ENCODE measurements at regions not wholly inside any gene's neighbourhood (a gene's known extent, or its start where the extent isn't known, plus 50 kb on each side); places are given as distances from the start of the nearest gene placed in this dataset.

DNA sequence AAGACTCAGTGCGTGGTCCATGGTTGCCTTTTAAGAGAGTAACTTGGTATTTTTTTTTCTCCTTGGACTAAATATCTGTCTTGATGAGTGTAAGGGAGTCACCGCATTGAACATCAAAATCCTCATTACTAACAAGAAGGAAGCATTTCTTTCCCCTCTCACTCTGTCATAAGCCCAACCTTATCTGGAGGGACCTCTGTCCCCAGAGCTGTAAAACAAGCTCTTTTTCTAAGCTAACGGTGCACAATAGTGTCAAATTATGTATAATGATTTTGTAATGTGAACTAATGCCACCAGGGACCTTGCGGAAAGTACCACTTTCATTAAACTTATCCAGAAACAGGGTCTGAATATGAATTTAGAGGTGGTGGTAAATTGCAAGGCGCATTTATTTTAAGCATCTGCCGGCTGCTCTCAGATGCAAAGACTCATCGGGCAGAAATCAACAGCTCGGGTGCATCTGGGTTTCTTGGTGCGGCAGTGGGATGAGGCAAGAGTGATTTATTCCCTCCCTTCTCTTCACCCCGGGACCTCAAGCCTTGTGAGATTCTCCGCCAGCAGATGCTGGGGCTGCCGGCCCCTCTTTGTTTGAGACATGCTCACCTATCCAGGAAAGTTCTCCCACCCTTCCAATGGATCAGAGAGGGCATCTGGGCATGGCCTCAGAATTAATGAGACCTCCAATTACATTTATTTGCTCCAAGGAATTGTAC lies 95.2 kb upstream of the IRX3 start:
- ChIA-PET POLR2A (no interaction called here), CTCF (no interaction called here)
- in situ Hi-C loops (cut with HindIII; ENCODE audit: low pct_unique_long_range_greater_than_20kb, low sequenced_read_pairs), result no loop called here
- intact Hi-C loops (cut with micrococcal nuclease; ENCODE audit: unreplicated experiment), result no loop called here
- Histone ChIP-seq H3K9me3 (ENCODE audit: control insufficient read depth, insufficient read depth, low read depth, low read length) (no peaks in the 10 kb centered on the region), H3K4me3 (ENCODE audit: low read depth in 2 of 2, low read length in 2 of 2) (no peak overlapping the region), H3K27me3 (ENCODE audit: control insufficient read depth, insufficient read depth, low read length) (no peaks in the 10 kb centered on the region), H3K36me3 (ENCODE audit: control insufficient read depth, insufficient read depth, low read length) (no peaks in the 10 kb centered on the region), H3K4me1 (ENCODE audit: control insufficient read depth, insufficient read depth, low read length) (no peaks in the 10 kb centered on the region), H3K27ac (ENCODE audit: low read length) (no peak overlapping the region)
- no TSS peak for BruUV-seq (replicated peaks)
- ATAC-seq (no peak), DNase-seq (ENCODE audit: low read depth, low spot score) (no peak)
- TF ChIP-seq REST (IDR thresholded peaks at IDR 0.05; ENCODE audit: insufficient read depth in 1 of 2, low read depth in 2 of 2, low read length in 1 of 2) (no peak), SIN3A (IDR thresholded peaks at IDR 0.05; ENCODE audit: borderline replicate concordance, insufficient read depth, low read depth, low read length) (no peak), POLR2AphosphoS5 (IDR thresholded peaks at IDR 0.05; ENCODE audit: low read depth, low read length) (no peak), TCF7L2 (IDR thresholded peaks at IDR 0.05; ENCODE audit: low read depth, low read length) (no peak)
- TF ChIP-seq, protein P1, sequence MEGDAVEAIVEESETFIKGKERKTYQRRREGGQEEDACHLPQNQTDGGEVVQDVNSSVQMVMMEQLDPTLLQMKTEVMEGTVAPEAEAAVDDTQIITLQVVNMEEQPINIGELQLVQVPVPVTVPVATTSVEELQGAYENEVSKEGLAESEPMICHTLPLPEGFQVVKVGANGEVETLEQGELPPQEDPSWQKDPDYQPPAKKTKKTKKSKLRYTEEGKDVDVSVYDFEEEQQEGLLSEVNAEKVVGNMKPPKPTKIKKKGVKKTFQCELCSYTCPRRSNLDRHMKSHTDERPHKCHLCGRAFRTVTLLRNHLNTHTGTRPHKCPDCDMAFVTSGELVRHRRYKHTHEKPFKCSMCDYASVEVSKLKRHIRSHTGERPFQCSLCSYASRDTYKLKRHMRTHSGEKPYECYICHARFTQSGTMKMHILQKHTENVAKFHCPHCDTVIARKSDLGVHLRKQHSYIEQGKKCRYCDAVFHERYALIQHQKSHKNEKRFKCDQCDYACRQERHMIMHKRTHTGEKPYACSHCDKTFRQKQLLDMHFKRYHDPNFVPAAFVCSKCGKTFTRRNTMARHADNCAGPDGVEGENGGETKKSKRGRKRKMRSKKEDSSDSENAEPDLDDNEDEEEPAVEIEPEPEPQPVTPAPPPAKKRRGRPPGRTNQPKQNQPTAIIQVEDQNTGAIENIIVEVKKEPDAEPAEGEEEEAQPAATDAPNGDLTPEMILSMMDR (IDR thresholded peaks at IDR 0.05), result no peak

GRCh38 chr16:54375071-54375470 lies 88.5 kb upstream of the IRX3 start:
- intact Hi-C loops (cut with micrococcal nuclease; ENCODE audit: unreplicated experiment) (no loop called here), in situ Hi-C loops (cut with HindIII; ENCODE audit: low pct_unique_long_range_greater_than_20kb, low sequenced_read_pairs) (no loop called here)
- Histone ChIP-seq H3K27ac (ENCODE audit: low read length) (no peak overlapping the region), H3K4me3 (ENCODE audit: low read depth in 2 of 2, low read length in 2 of 2) (no peak overlapping the region), H3K4me1 (ENCODE audit: control insufficient read depth, insufficient read depth, low read length) (no peaks in the 10 kb centered on the region), H3K36me3 (ENCODE audit: control insufficient read depth, insufficient read depth, low read length) (no peaks in the 10 kb centered on the region), H3K27me3 (ENCODE audit: control insufficient read depth, insufficient read depth, low read length) (no peaks in the 10 kb centered on the region), H3K9me3 (ENCODE audit: control insufficient read depth, insufficient read depth, low read depth, low read length) (no peaks in the 10 kb centered on the region)
- ATAC-seq (no peak), DNase-seq (ENCODE audit: low read depth, low spot score) (no peak)
- POLR2A ChIA-PET, result no interaction called here
- CTCF ChIA-PET, result no interaction called here
- TF ChIP-seq, protein P1 (IDR thresholded peaks at IDR 0.05), result no peak
- TF ChIP-seq POLR2AphosphoS5 (IDR thresholded peaks at IDR 0.05; ENCODE audit: low read depth, low read length), result no peak
- TF ChIP-seq SIN3A (IDR thresholded peaks at IDR 0.05; ENCODE audit: borderline replicate concordance, insufficient read depth, low read depth, low read length), result no peak
- no peak for TF ChIP-seq TCF7L2 (IDR thresholded peaks at IDR 0.05; ENCODE audit: low read depth, low read length)
- no peak for TF ChIP-seq REST (IDR thresholded peaks at IDR 0.05; ENCODE audit: insufficient read depth in 1 of 2, low read depth in 2 of 2, low read length in 1 of 2)
- no TSS peak for BruUV-seq (replicated peaks)
